GM19372 (cell line): ENCODE measurements at regions not wholly inside any gene's neighbourhood (a gene's known extent, or its start where the extent isn't known, plus 50 kb on each side); places are given as distances from the start of the nearest gene placed in this dataset.
A peak's percentile ranks its signal among the peaks of the same experiment; 100 is the strongest.

Source experiments
- ATAC-seq: cut with Tn5 transposase; IDR thresholded peaks from one replicate; pipeline ENCODE4 v1.9.1; 2021; ENCODE audit warnings: mild to moderate bottlenecking, low read depth, moderate library complexity; ENCODE audit not compliant: unreplicated experiment

DNA sequence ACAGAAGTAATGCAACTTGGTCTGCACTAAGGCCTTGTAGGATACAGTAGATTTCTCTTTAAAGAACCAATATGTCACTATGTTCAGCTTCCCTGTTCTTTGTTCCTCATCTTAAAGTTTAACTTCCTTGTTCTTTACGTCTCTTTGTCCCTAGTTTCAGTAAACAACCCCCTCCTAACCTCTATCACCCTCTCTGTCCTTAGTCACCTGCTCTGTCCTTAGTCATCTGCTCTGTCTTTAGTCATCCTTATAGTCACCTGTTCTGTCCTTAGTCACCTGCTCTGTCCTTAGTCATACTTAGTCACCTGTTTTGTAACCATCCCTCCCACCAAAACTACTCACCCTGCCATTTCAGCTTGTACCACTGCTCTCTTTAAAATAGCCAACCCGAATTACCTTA lies 144.6 kb upstream of the TMEM106B start:
- no peak for ATAC-seq

DNA sequence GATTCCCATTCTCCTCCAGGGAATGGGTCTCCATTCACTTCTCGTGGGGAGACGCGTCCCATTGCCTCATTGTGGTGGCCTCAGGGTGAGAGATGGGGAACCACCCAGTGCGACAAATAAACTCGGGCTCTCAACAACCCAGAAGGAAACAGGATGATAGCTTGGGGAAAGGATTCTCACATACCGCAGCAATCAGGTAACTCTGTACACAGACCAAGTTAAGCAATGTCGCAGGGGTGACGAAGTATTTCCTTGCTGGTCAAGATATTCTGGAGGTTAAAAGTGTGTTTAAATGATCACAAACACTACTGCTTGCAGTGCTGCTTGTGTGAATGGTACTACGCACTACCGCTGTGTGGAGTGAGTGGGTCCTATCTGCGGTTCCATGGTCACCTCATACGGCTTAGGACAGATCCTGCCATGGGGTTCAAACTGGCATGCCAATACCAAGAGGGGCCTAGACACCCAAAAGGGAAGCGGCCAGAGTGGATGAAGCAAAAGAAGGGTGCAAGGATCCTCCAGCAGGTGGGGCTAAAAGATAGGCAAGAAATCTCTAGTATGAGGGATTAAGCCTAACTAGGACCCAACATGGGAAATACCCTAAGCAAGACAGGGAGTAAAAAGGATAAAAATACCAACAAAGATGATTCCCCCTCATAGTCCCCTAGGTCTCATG lies 143.8 kb upstream of the TMEM106B start:
- ATAC-seq, result peak; percentile 74

DNA sequence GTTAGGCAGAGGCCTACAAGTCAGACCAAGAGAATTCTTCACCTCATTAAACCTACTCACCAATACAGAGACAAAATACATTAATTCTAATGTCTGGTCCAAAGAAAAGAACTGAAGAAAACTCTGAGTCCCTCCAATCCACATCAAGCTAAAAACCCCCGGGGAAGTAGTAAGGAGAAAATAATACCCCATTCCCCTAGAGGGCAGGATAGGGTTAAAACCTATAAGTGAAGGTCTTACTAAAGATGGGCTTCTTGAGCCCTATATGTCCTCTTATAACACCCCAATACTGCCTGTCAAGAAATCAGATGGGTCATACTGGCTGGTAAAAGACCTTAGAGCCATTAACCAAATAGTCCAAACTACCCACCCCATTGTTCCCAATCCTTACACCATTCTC lies 141.3 kb upstream of the TMEM106B start:
- no peak for ATAC-seq

DNA sequence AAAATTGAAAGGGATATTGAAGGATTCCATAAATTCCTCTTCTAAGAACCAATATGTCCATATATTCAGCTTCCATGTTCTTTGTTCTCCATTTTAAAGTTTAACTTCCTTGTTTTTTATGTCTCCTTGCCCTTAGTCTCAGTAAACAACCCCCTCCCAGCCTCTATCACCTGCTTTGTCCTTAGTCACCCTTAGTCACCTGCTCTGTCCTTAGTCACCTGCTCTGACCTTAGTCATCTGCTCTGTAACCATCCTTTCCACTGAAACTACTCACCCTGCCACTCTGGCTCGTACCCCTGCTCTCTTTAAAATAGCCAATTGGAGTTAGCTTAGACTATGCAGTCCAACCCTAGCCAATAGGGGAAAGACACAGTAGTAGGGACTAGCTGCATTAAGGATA lies 136.2 kb upstream of the TMEM106B start:
- no peak for ATAC-seq

DNA sequence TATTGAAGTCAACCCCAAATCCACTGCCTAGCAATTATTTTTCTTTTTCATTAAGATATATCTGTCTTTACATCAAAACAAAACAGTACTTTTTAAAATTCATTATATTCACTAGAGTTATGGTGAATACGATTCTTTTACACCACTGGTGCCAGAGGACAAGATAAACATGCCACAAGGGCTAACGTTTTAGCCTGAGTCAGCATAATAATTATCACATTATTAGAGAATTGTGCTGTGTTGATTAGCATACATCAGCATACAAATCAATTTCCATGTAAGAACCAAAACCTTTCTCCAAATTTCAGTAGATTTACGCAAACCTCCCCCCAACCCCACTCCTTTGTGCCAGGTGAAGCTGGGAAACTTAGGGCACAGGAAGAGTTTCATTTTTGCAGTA lies 131.1 kb upstream of the TMEM106B start:
- ATAC-seq, result no peak

DNA sequence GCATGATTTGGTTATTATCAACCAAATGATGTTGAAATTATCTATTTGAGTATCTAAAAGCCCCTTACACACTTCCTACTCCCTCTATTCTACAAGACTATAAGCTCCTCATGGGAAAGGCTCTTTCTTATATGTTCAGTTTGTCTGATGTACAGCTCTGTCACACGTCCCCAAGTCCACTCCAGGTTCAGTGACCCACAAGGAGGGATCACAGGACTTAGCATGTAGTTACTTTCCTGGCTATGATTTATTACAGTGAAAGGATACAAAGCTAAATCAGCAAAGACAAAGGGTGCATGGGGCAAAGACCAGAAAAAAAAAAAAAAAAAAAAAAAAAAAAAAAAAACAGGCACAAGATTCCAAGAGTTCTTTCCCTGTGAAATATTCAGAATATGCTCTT lies 125.6 kb upstream of the TMEM106B start:
- no peak for ATAC-seq

DNA sequence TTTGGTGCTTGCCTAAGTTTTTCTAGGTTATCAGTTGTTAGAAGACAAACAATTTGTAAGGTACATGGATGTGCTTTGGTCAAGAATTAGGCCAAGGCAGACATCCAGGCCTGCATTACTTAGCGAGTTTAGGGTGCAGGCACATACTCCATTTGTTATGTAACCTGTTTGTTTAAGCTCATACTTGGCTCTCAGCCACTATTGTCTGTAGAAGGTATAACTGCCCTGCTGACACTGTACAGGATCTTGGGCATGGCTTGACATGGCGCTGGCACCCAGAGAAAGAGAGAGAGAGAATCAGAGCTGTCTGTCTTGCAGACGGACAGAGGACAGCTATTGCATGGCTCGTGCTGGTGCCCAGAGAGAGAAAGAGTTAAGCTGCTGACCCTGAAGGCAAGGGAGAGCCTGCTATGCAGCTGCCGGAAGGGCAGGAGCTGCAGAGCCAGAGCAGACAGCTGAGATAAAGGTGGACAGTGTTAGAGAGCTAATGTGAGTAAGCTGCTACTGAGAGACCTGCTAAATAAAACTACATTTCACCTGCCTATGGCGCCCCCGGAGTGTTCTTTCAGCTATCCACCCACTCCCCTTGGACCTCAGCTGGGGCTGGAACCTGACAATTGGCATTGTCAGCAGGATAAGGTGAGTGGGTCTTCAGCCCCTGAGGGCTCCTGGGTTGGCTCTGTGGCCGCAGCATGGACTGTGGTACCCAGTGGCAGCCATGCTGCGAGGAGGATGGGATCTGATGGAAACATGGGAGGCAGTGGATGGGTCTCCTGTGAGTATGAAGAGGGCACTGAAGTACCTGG lies 120.9 kb upstream of the TMEM106B start:
- no peak for ATAC-seq

DNA sequence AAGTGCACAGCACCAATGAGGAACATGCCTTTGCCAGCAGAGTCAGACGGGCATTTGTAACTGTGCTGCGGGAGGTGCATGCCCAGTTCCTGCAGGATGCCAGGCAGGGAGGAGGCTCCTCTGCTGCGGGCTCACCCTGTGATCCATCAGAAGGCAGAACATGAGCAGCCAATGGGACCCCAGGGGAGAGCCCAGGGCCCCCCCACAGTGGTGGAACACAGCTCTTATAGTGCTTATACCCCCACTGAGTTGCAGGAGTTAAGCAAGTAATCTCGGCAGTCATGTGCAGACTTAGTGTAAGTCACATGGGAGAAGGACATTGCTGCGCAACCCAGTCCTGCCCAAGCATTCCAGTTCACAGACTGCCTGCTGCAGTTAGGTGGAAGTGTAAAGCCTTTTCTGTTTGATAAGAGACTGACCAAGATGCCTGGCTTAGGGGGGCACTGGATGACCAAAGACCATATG lies 120.3 kb upstream of the TMEM106B start:
- ATAC-seq, result no peak

DNA sequence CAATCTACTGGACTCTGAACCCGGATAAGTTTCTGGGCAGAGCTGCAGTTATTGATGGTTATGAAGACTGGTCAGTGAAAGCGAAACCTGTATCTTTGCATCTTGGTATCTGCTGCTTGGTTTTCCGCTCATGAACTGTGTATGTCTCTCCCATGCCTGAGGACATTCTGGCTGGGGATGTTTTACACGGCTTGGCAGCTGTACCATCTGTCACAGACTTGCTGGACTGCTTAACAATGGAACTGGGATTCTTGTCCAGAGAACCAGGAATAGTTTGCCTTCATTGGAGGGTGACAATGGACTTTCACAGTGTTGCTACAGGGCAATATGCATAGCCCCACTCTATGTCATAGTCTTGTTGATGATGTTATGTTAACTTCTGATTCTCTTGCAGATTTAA lies 119.9 kb upstream of the TMEM106B start:
- ATAC-seq, result no peak

DNA sequence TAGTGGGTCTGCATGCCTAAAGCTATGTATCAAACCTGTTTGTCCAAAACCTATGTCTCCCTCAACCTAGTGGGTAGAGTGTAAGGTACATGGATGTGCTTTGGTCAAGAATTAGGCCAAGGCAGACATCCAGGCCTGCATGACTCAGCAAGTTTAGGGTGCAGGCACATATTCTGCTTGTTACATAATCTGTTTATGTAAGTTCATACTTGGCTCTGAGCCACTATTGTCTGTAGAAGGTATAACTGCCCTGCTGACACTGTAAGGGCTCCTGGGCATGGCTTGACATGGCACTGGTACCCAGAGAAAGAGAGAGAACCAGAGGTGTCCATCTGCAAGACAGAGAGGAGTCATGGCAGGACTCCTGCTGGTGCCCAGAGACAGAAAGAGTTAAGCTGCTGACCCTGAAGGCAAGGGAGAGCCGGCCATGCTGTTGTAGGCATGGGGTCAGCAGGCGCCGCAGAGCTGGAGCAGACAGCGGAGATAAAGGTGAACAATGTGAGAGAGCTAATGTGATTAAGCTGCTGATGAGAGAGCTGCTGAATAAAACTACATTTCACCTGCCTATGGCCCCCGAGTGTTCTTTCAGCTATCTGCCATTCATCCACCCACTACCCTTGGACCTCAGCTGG lies 118.5 kb upstream of the TMEM106B start:
- ATAC-seq, result no peak

DNA sequence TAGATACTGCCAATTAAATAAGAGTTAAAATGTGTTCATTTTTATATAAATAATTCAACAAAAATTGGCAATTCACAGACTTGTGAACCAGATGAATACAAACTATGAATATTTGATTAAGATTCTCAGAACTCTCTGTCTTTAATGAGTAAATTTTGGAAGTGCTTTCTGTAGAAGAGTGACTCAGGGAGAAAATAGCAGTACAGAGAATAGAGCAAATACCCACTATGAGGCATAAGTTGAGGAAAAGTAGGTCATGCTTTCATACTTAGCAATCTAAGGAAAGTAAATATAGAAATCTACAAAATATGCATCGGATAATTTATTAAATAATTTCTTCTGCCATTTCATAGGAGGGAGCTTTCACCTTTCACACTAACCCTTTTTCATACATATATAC lies 117.7 kb upstream of the TMEM106B start:
- ATAC-seq, result no peak

DNA sequence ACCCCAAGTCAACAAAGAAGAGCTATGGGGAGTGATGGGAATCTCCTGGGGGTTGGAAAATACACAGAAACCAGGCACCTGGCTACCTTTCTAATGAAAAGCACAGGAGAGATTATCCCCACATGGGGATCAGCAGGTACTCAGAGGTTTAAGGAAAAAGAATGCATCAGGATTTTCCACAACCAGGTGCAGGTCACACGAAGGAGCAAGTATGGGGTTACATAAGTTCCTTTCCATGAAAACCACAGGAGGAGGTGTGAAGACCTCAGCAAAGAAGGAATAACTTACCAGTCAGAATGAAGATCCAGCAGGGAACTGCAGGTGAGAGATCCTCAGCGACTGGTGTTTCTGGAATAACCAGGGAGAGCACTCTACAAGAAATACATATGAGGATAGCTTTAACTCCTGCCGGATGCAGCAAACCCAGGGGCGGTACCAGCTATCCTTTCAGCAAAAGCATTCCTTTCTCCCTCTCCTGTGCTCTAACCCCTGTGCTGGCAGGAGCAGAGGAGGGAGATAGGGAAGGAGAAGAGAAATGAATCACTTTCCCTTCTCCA lies 116.7 kb upstream of the TMEM106B start:
- ATAC-seq, result no peak

DNA sequence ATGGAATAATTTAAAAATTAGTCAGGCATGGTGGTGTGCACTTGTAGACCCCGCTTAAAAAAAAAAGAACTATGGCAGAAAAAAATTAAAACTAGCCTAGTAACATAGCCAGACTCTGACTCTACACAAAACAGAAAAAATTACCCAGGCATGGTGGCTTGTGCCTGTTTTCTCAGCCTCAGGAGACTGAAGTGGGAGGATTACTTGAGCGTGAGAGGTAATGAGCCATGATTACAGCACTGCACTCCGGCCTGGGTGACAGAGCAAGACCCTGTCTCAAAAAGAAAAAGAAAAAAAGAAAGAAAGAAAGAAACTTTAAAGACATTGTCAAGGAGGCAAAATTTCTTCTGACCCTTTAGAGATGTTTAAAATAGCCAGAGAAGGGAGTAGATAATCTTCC lies 109.0 kb upstream of the TMEM106B start:
- ATAC-seq, result no peak

DNA sequence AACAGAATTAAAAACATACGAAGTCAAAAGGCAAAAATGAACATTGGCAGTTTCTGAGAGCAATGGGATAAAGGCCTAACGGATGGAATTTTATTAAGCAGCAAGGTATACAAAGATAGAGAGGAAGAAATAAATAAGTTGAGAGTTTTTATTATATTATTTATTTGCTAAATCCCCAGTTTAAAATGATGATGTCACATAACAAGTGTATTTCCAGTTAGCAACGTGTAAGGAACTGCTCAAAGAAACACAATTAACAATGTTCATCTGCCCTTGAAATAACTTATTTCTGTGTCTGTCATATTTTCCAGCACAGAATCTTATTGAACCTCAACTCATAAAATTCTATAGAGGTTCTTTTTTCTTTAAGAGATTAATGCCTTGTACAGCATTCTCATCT lies 108.6 kb upstream of the TMEM106B start:
- ATAC-seq, result no peak

DNA sequence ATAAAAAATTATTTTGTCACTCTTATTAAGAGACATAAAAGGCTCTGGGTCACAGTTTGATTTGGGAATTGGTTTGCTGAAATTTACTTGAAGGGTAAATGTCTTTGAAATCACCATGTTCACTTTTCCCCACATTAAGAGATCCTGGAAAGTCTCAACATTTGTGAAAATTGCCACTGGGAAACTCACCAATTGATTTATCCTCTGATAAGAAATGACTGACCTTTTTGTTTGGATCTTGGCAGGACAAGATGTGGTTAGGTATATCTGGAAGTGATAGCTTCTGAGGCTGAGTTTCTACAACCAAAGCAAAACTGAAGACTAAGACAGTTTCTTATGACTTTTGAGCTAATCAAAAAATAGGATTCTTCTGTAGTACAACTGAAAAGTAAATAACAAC lies 107.1 kb upstream of the TMEM106B start:
- no peak for ATAC-seq

DNA sequence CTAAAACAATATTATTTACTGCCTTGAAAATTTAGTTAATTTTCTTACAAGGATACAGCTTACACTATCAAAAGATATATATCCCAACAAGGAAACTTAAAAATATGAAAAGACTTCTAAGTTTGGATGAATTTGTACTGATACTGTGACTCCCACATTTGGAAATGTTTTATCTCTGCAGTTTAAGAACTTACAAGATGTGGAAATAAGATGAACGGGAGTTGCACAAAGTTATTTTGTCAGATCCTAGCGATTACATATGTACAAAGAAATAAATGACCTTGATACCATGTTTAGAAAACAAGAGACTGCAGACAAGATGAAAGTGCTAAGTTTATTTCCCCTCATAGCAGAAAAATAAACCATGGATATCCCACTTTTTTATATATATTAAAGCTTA lies 103.7 kb upstream of the TMEM106B start:
- ATAC-seq, result no peak

DNA sequence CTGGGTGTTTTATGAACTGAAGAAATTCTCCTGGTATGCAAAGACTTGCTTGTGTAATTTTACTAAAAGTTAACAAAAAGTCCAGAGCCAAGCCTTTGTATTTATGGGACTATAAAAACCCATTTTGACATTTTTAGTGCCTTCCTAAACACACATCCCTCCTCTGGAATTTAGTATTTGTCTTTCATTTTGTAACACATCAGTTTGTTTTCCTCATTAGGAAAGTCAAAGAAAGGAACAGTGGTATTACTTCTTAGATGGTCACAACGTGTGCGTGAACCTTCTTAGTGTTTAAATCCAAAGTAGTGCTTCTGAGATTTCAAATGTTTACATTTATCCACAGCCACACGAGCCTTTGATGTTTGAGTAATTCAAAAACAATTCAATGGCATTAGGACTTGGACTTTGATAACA lies 103.2 kb upstream of the TMEM106B start:
- no peak for ATAC-seq

DNA sequence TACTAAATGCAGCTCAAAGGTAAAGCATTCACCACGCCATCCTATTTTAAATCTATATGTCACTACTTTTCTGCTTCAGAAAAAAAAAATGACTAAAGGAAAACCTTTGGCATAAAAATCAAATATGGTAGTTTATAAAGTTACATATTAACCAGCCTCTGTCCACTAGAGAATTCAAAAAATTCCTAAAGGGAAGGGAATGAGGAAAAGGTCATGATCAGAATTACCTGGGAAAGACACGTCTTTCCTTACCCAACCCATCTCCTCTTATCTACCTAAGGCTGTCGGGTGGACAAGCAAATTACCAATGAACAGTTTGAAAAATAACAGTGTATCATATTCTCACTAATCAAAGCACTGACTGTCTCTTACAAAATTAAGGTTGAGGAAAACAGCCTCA lies 100.7 kb upstream of the TMEM106B start:
- ATAC-seq, result no peak

DNA sequence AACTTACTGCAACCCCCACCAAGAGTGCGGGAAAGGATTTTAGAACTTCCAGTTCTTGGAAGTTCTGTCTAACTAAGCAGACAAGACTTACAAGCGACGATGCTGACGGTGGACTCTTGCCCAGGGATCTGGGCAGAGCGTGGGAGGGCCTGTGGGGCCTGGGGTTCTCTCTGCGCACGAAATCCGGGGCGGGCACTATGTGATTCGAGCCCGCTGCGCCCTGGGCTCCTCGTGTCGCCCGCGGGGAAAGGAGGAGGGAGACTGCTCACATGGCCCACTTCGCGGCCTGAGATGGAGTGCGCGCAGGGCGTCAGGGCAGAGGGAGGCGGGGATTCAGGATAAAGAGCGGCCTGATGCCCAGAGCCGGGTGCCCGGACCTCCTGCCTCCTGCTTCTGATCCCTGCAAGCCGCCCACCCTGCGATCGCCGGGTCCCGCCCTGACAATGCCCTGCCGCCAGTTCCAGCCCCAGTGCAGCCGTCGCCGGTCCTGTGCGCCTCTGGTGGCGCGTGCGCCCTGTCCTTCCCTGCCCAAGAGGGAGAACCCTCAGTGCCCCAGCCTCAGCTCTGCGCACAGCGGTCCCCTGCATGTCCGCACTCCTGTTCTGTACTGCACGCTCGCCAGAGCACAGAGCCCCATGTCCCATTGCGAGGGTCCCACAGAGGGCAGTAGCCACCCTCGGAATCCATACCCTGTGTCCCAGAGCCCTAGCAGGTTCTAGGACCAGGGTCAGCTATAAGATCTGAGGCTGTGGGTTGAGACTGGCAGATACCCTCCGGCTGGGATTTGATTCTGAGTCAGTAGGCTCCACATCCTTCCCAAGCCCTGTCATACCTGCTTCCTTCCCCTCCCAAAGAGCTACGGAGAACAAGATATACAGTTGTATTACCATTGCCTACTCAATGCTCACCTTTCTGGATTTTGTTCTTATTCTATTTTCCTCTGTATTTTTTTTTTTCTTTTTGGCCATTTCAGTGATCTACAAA lies 99.4 kb upstream of the TMEM106B start:
- ATAC-seq, result no peak

DNA sequence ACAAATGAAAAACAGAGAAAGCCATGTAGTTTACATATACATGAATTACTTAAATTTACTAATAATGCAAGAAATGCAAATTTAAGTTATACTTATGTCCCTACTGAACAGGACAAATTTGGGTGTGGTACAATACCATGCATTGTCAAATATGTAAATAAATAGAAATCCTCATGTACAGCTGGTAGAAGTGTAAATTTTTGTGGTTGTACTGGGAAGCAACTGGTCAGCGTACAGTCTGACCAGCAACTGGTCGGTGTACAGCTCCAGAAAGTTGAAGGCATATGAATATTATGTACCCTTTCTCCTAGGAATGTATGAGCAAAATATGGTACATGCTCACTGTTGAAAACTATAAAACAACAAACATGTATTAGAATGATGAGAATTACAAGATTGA lies 93.9 kb upstream of the TMEM106B start:
- no peak for ATAC-seq
